ENCODE measurements at regions not wholly inside any gene's neighbourhood (a gene's known extent, or its start where the extent isn't known, plus 50 kb on each side); places are given as distances from the start of the nearest gene placed in this dataset.

- no peak overlapping the region for H3K27ac ChIP-seq
- H3K4me1 ChIP-seq: peaks cover 0 to 10% (median 2%) of the 10 kb centered on the region in 6 donors
- no peaks in the 10 kb centered on the region for H3K27me3 ChIP-seq (replicated peaks in 1 of 7)
- H3K4me3 ChIP-seq: no peak overlapping the region
- WGBS, 5 donors: 79 to 90% (median 79%) methylated on average over 2 of the region's 2 CpGs
- intact Hi-C loops (cut with DNase I; ENCODE audit: low total_unique reads): no loop called here
- no peaks in the 10 kb centered on the region for H3K36me3 ChIP-seq
- H3K9me3 ChIP-seq: no peaks in the 10 kb centered on the region
- DNase-seq: no peak
- TF ChIP-seq CTCF (IDR thresholded peaks at IDR 0.05 in 8 of 11, conservative IDR thresholded peaks at IDR 0.05 in 3 of 11) (no peak), POLR2A (IDR thresholded peaks at IDR 0.05) (no peak)
These were observed 110.5 kb upstream of the TACR1 start for GRCh38 chr2:75309596-75310463.

- Histone ChIP-seq H3K27ac (no peak overlapping the region), H3K9me3 (peaks cover 0 to 14% (median 8%) of the 10 kb centered on the region in 8 donors), H3K4me1 (no peaks in the 10 kb centered on the region), H3K36me3 (no peaks in the 10 kb centered on the region), H3K4me3 (no peak overlapping the region), H3K27me3 (replicated peaks in 1 of 7) (no peaks in the 10 kb centered on the region)
- TF ChIP-seq CTCF (IDR thresholded peaks at IDR 0.05 in 8 of 11, conservative IDR thresholded peaks at IDR 0.05 in 3 of 11) (no peak), POLR2AphosphoS5 (IDR thresholded peaks at IDR 0.05) (no peak), POLR2A (IDR thresholded peaks at IDR 0.05) (no peak)
- DNase-seq: no peak
- intact Hi-C loops (cut with DNase I; ENCODE audit: low total_unique reads): no loop called here
- WGBS, 5 donors: 81 to 92% (median 87%) methylated on average over 1 of the region's 1 CpG
These were observed 103.9 kb upstream of the TACR1 start for GRCh38 chr2:75303227-75303626.

GRCh38 chr2:75294362-75294761 lies 95.0 kb upstream of the TACR1 start:
- intact Hi-C loops (cut with DNase I; ENCODE audit: low total_unique reads): no loop called here
- no peaks in the 10 kb centered on the region for H3K4me1 ChIP-seq
- TF ChIP-seq CTCF (IDR thresholded peaks at IDR 0.05 in 8 of 11, conservative IDR thresholded peaks at IDR 0.05 in 3 of 11): no peak
- no peak for TF ChIP-seq POLR2AphosphoS5 (IDR thresholded peaks at IDR 0.05)
- no peak for TF ChIP-seq POLR2A (IDR thresholded peaks at IDR 0.05)
- no peak for DNase-seq
- no peak overlapping the region for H3K27ac ChIP-seq
- H3K36me3 ChIP-seq: no peaks in the 10 kb centered on the region
- H3K4me3 ChIP-seq: no peak overlapping the region
- 88 to 98% (median 93%) methylated on average over 1 of the region's 1 CpG for WGBS, 5 donors
- no peaks in the 10 kb centered on the region for H3K27me3 ChIP-seq (replicated peaks in 1 of 7)
- H3K9me3 ChIP-seq: no peaks in the 10 kb centered on the region

- no peak overlapping the region for H3K27ac ChIP-seq
- TF ChIP-seq POLR2AphosphoS5 (IDR thresholded peaks at IDR 0.05) (no peak), CTCF (IDR thresholded peaks at IDR 0.05 in 8 of 11, conservative IDR thresholded peaks at IDR 0.05 in 3 of 11) (no peak), POLR2A (IDR thresholded peaks at IDR 0.05) (no peak)
- peaks cover 0 to 12% (median 0%) of the 10 kb centered on the region in 6 donors for H3K4me1 ChIP-seq
- no peaks in the 10 kb centered on the region for H3K27me3 ChIP-seq (replicated peaks in 1 of 7)
- H3K36me3 ChIP-seq: no peaks in the 10 kb centered on the region
- intact Hi-C loops (cut with DNase I; ENCODE audit: low total_unique reads): no loop called here
- H3K4me3 ChIP-seq: no peak overlapping the region
- 73 to 96% (median 90%) methylated on average over 1 of the region's 1 CpG for WGBS, 5 donors
- no peaks in the 10 kb centered on the region for H3K9me3 ChIP-seq
- no peak for DNase-seq
These were observed 93.5 kb upstream of the TACR1 start for GRCh38 chr2:75292826-75293225.

Data from spleen (tissue), 11 donors.